Large intestine (tissue), 3 donors: ENCODE measurements at regions not wholly inside any gene's neighbourhood (a gene's known extent, or its start where the extent isn't known, plus 50 kb on each side); places are given as distances from the start of the nearest gene placed in this dataset.
A peak's percentile ranks its signal among the peaks of the same experiment; 100 is the strongest.

Source experiments
- DNase-seq, 2 donors: peaks; one replicate each; pipeline versions ENCODE4 v3.0.0 to v3.0.0-alpha.2; 2013
- H3K27ac ChIP-seq: one replicate; pipeline ENCODE4 v1.5.1; 2013; ENCODE audit warnings: low read length
- H3K27me3 ChIP-seq: 2 replicates; pipeline ENCODE4 v1.6.1; 2013; ENCODE audit warnings: low read length; ENCODE audit not compliant: control insufficient read depth, insufficient read depth
- H3K36me3 ChIP-seq: 2 replicates; pipeline ENCODE4 v1.6.1; 2013; ENCODE audit warnings: low read length; ENCODE audit not compliant: control insufficient read depth, insufficient read depth
- H3K4me1 ChIP-seq: one replicate; pipeline ENCODE4 v1.6.1; 2013; ENCODE audit warnings: low read length; ENCODE audit not compliant: control insufficient read depth, insufficient read depth
- H3K4me3 ChIP-seq: one replicate; pipeline ENCODE4 v1.5.1; 2013; ENCODE audit warnings: low read length
- H3K9me3 ChIP-seq: one replicate; pipeline ENCODE4 v1.6.1; 2013; ENCODE audit warnings: mild to moderate bottlenecking, low read depth, low read length, moderate library complexity; ENCODE audit not compliant: control insufficient read depth
- WGBS: methylation state at CpG from one replicate; pipeline ENCODE4 v1.1.5; 2013; ENCODE audit warnings: low lambda C conversion rate; ENCODE audit not compliant: insufficient coverage; 5-methylcytosine and 5-hydroxymethylcytosine counted together

- DNase-seq, result no peak
- peaks cover 4% of the 10 kb centered on the region for H3K9me3 ChIP-seq
- no peak overlapping the region for H3K4me3 ChIP-seq
- H3K36me3 ChIP-seq, result no peaks in the 10 kb centered on the region
- peaks cover 14% of the 10 kb centered on the region for H3K4me1 ChIP-seq
- no peaks in the 10 kb centered on the region for H3K27me3 ChIP-seq
- WGBS, result no CpG with 5 or more reads among the region's 3 CpGs
- no peak overlapping the region for H3K27ac ChIP-seq
These were observed 95.7 kb downstream of the ACAA2 start for GRCh38 chr18:49717617-49718016.

- peaks cover 4% of the 10 kb centered on the region for H3K9me3 ChIP-seq
- no peak overlapping the region for H3K27ac ChIP-seq
- no peaks in the 10 kb centered on the region for H3K27me3 ChIP-seq
- H3K4me1 ChIP-seq, result no peaks in the 10 kb centered on the region
- WGBS, result no CpG with 5 or more reads among the region's 6 CpGs
- no peaks in the 10 kb centered on the region for H3K36me3 ChIP-seq
- DNase-seq, result no peak
- H3K4me3 ChIP-seq, result no peak overlapping the region
These were observed 97.3 kb downstream of the ACAA2 start for GRCh38 chr18:49716035-49716434.

GRCh38 chr18:49709347-49709690, 104.0 kb downstream of the ACAA2 start:
- peaks cover 31% of the 10 kb centered on the region for H3K4me1 ChIP-seq
- no peak overlapping the region for H3K4me3 ChIP-seq
- DNase-seq, result peak in 1 of 2 donors; percentile 79
- peak overlapping the region; percentile 60 for H3K27ac ChIP-seq
- no CpG with 5 or more reads among the region's 2 CpGs for WGBS
- H3K9me3 ChIP-seq, result peaks cover 4% of the 10 kb centered on the region
- no peaks in the 10 kb centered on the region for H3K27me3 ChIP-seq
- H3K36me3 ChIP-seq, result no peaks in the 10 kb centered on the region

- H3K4me3 ChIP-seq, result no peak overlapping the region
- no peaks in the 10 kb centered on the region for H3K27me3 ChIP-seq
- peak overlapping the region; percentile 60 for H3K27ac ChIP-seq
- H3K36me3 ChIP-seq, result no peaks in the 10 kb centered on the region
- H3K9me3 ChIP-seq, result peaks cover 4% of the 10 kb centered on the region
- H3K4me1 ChIP-seq, result peaks cover 36% of the 10 kb centered on the region
- DNase-seq, result no peak
- WGBS, result no CpG with 5 or more reads among the region's 6 CpGs
These were observed 104.5 kb downstream of the ACAA2 start for GRCh38 chr18:49708662-49709346.

- H3K36me3 ChIP-seq, result no peaks in the 10 kb centered on the region
- H3K27me3 ChIP-seq, result no peaks in the 10 kb centered on the region
- no peaks in the 10 kb centered on the region for H3K9me3 ChIP-seq
- no peak overlapping the region for H3K4me3 ChIP-seq
- peak overlapping the region; percentile 60 for H3K27ac ChIP-seq
- WGBS, result no CpG with 5 or more reads among the region's 3 CpGs
- peaks cover 40% of the 10 kb centered on the region for H3K4me1 ChIP-seq
- DNase-seq, result no peak
These were observed 105.7 kb downstream of the ACAA2 start for GRCh38 chr18:49707599-49707998.

GRCh38 chr18:49704334-49704733, 109.0 kb downstream of the ACAA2 start:
- no peaks in the 10 kb centered on the region for H3K36me3 ChIP-seq
- peak in 1 of 2 donors; percentile 57 for DNase-seq
- no peak overlapping the region for H3K4me3 ChIP-seq
- no peaks in the 10 kb centered on the region for H3K27me3 ChIP-seq
- WGBS, result 80% methylated on average over 1 of the region's 6 CpGs
- no peaks in the 10 kb centered on the region for H3K9me3 ChIP-seq
- peaks cover 32% of the 10 kb centered on the region for H3K4me1 ChIP-seq
- peak overlapping the region; percentile 6 for H3K27ac ChIP-seq

- Histone ChIP-seq H3K9me3 (no peaks in the 10 kb centered on the region), H3K27me3 (no peaks in the 10 kb centered on the region), H3K4me3 (no peak overlapping the region), H3K4me1 (peaks cover 17% of the 10 kb centered on the region), H3K36me3 (no peaks in the 10 kb centered on the region), H3K27ac (no peak overlapping the region)
- WGBS, result no CpG with 5 or more reads among the region's 5 CpGs
- no peak for DNase-seq
These were observed 112.1 kb downstream of the ACAA2 start for GRCh38 chr18:49701190-49701589.

- Histone ChIP-seq H3K9me3 (no peaks in the 10 kb centered on the region), H3K27ac (no peak overlapping the region), H3K27me3 (no peaks in the 10 kb centered on the region), H3K36me3 (no peaks in the 10 kb centered on the region), H3K4me3 (no peak overlapping the region), H3K4me1 (peaks cover 14% of the 10 kb centered on the region)
- DNase-seq, result no peak
- 89% methylated on average over 3 of the region's 6 CpGs for WGBS
These were observed 114.0 kb downstream of the ACAA2 start for GRCh38 chr18:49699303-49699702.

- H3K4me3 ChIP-seq, result no peak overlapping the region
- WGBS, result no CpG with 5 or more reads among the region's 4 CpGs
- H3K36me3 ChIP-seq, result no peaks in the 10 kb centered on the region
- no peaks in the 10 kb centered on the region for H3K9me3 ChIP-seq
- no peaks in the 10 kb centered on the region for H3K27me3 ChIP-seq
- DNase-seq, result no peak
- no peak overlapping the region for H3K27ac ChIP-seq
- peaks cover 7% of the 10 kb centered on the region for H3K4me1 ChIP-seq
These were observed 114.8 kb downstream of the ACAA2 start for GRCh38 chr18:49698525-49699025.

- Histone ChIP-seq H3K4me1 (peaks cover 5% of the 10 kb centered on the region), H3K36me3 (no peaks in the 10 kb centered on the region), H3K27me3 (no peaks in the 10 kb centered on the region), H3K4me3 (no peak overlapping the region), H3K9me3 (no peaks in the 10 kb centered on the region), H3K27ac (no peak overlapping the region)
- peak in 1 of 2 donors; percentile 60 for DNase-seq
- WGBS, result no CpG with 5 or more reads among the region's 7 CpGs
These were observed 115.4 kb downstream of the ACAA2 start for GRCh38 chr18:49697757-49698524.
